GM12878 (cell line): ENCODE measurements at regions not wholly inside any gene's neighbourhood (a gene's known extent, or its start where the extent isn't known, plus 50 kb on each side); places are given as distances from the start of the nearest gene placed in this dataset.

Source experiments
- ATAC-seq: fragments of 200-7000 bp; cut with Tn5 transposase; 3 replicates; pipeline ENCODE4 v1.9.1; 2020; ENCODE audit warnings: mild to moderate bottlenecking, moderate library complexity
- BruUV-seq: library from RNA; stranded (reverse); fragments of 400-500 nt; replicated peaks from 2 replicates; lab custom pipeline; 2021; lab: Mats Ljungman, UMichigan
- CTCF ChIA-PET: fragments of 300-600 bp; sonication (Branson Sonifier 250); formaldehyde crosslinking; extraction: SDS; loops from one replicate; lab custom pipeline; 2021; ENCODE audit warnings: inconsistent platforms; lab: Yijun Ruan, JAX
- POLR2A ChIA-PET: fragments of 350-600 bp; formaldehyde crosslinking; extraction: SDS; loops from one replicate; lab custom pipeline; 2021; ENCODE audit warnings: inconsistent platforms; lab: Charles Lee
- RAD21 ChIA-PET: fragments of 300-600 bp; sonication (Branson Sonifier 250); formaldehyde crosslinking; loops from one replicate; lab custom pipeline; 2023; ENCODE audit warnings: antibody characterized with exemption; ENCODE audit not compliant: unreplicated experiment; lab: Charles Lee
- SMC1A ChIA-PET: fragments of 300-600 bp; sonication (Branson Sonifier 250); formaldehyde crosslinking; loops from one replicate; lab custom pipeline; 2023; ENCODE audit not compliant: unreplicated experiment, uncharacterized antibody; lab: Charles Lee
- DNase-seq: peaks from one replicate; pipeline ENCODE4 v3.0.0-alpha.2; 2011; ENCODE audit warnings: low read depth, low spot score
- FAIRE-seq: peaks from 3 replicates; lab custom pipeline; 2011; peaks lifted over from hg19 to GRCh38; lab: Jason Lieb, UNC
- H2AFZ ChIP-seq: 2 replicates; pipeline ENCODE4 v1.6.0; 2011; ENCODE audit warnings: low read depth, low read length, control low read depth; ENCODE audit not compliant: control insufficient read depth
- H3K27ac ChIP-seq: 2 replicates; pipeline ENCODE4 v1.5.1; 2011; ENCODE audit warnings: control low read depth; ENCODE audit not compliant: control insufficient read depth, insufficient read depth
- H3K27me3 ChIP-seq, 2 experiments: replicated peaks in 1 of 2; 2 replicates each; pipeline versions ENCODE4 v1.6.0 to v1.6.1; 2011; ENCODE audit warnings: low read length in 1 of 2; ENCODE audit not compliant: control insufficient read depth in 2 of 2, insufficient read depth in 2 of 2
- H3K36me3 ChIP-seq, 2 experiments: 2 replicates each; pipeline ENCODE4 v1.5.1; 2011; ENCODE audit warnings: low read length in 1 of 2; ENCODE audit not compliant: control insufficient read depth in 2 of 2, insufficient read depth in 2 of 2
- H3K4me1 ChIP-seq: 2 replicates; pipeline ENCODE4 v1.6.1; 2011; ENCODE audit warnings: mild to moderate bottlenecking, low read length, moderate library complexity, mixed read lengths; ENCODE audit not compliant: control insufficient read depth, insufficient read depth
- H3K4me2 ChIP-seq: 2 replicates; pipeline ENCODE4 v1.6.0; 2011; ENCODE audit warnings: control low read depth; ENCODE audit not compliant: control insufficient read depth, insufficient read depth
- H3K4me3 ChIP-seq: fragments of 200-600 bp; sonication (generic); 2 replicates; pipeline ENCODE4 v1.5.1; 2016
- H3K79me2 ChIP-seq: 2 replicates; pipeline ENCODE4 v1.6.0; 2011; ENCODE audit warnings: low read length; ENCODE audit not compliant: control insufficient read depth, insufficient read depth
- H3K9ac ChIP-seq: 2 replicates; pipeline ENCODE4 v1.8.0; 2011; ENCODE audit warnings: low read length, control low read depth, mixed read lengths; ENCODE audit not compliant: control insufficient read depth, insufficient read depth
- H3K9me3 ChIP-seq: replicated peaks from 3 replicates; pipeline ENCODE4 v1.5.1; 2011; ENCODE audit warnings: mild to moderate bottlenecking, low read length; ENCODE audit not compliant: control insufficient read depth, insufficient read depth
- H4K20me1 ChIP-seq: 2 replicates; pipeline ENCODE4 v1.6.0; 2011; ENCODE audit not compliant: control insufficient read depth, insufficient read depth
- E2F4 ChIP-seq: IDR thresholded peaks from 2 replicates; pipeline ENCODE4 v1.6.1; 2012; ENCODE audit warnings: low read depth, low read length, improper control_type of control experiment
- IKZF1 ChIP-seq: fragments of 450-650 bp; conservative IDR thresholded peaks from 2 replicates; pipeline ENCODE4 v1.6.1; 2017; ENCODE audit warnings: antibody characterized with exemption, mild to moderate bottlenecking
- IKZF2 ChIP-seq, 2 experiments: fragments of 450-650 bp; IDR thresholded peaks; 2 replicates each; pipeline ENCODE4 v1.6.1; 2017; ENCODE audit warnings: mild to moderate bottlenecking in 2 of 2, moderate library complexity in 2 of 2
- IRF3 ChIP-seq: fragments of 450-650 bp; IDR thresholded peaks from 2 replicates; pipeline ENCODE4 v1.6.1; 2014; ENCODE audit warnings: mild to moderate bottlenecking
- IRF5 ChIP-seq: fragments of 450-650 bp; IDR thresholded peaks from 2 replicates; pipeline ENCODE4 v1.6.1; 2017; ENCODE audit warnings: borderline replicate concordance
- KDM1A ChIP-seq: fragments of 200-600 bp; sonication (generic); IDR thresholded peaks from 2 replicates; pipeline ENCODE4 v1.6.1; 2016; ENCODE audit warnings: borderline replicate concordance
- NFYB ChIP-seq: IDR thresholded peaks from 2 replicates; pipeline ENCODE4 v1.6.1; 2011; ENCODE audit warnings: low read depth, mild to moderate bottlenecking, low read length, improper control_type of control experiment, moderate library complexity; ENCODE audit not compliant: insufficient read depth
- NKRF ChIP-seq: fragments of 450-650 bp; conservative IDR thresholded peaks from 2 replicates; pipeline ENCODE4 v1.6.1; 2017; ENCODE audit warnings: mild to moderate bottlenecking, moderate library complexity
- NR2C1 ChIP-seq: fragments of 450-650 bp; IDR thresholded peaks from 2 replicates; pipeline ENCODE4 v1.6.1; 2017; ENCODE audit warnings: antibody characterized with exemption, mild to moderate bottlenecking, moderate library complexity
- POLR2A ChIP-seq: IDR thresholded peaks from 2 replicates; pipeline ENCODE4 v1.6.1; 2011; ENCODE audit warnings: low read depth, mild to moderate bottlenecking, low read length
- SMAD1 ChIP-seq: fragments of 450-650 bp; IDR thresholded peaks from 2 replicates; pipeline ENCODE4 v1.6.1; 2018; ENCODE audit warnings: mild to moderate bottlenecking, low read depth; ENCODE audit not compliant: partially characterized antibody
- SMAD5 ChIP-seq: IDR thresholded peaks from 2 replicates; pipeline ENCODE4 v1.6.1; 2016; ENCODE audit warnings: antibody characterized with exemption, low read depth
- SPI1 ChIP-seq: IDR thresholded peaks from 2 replicates; pipeline ENCODE4 v1.6.1; 2011; ENCODE audit warnings: low read depth, mild to moderate bottlenecking, low read length, moderate library complexity, borderline replicate concordance; ENCODE audit not compliant: insufficient read depth
- YBX1 ChIP-seq: fragments of 450-650 bp; IDR thresholded peaks from 2 replicates; pipeline ENCODE4 v1.6.1; 2016; ENCODE audit warnings: antibody characterized with exemption
- WGBS: methylation state at CpG from one replicate; pipeline ENCODE4 v1.1.6; 2016; ENCODE audit warnings: low lambda C conversion rate; ENCODE audit not compliant: insufficient replicate concordance, insufficient coverage; ENCODE audit errors: missing lambda C conversion rate; 5-methylcytosine and 5-hydroxymethylcytosine counted together
- in situ Hi-C: fragments of 300-500 bp; cut with MboI; formaldehyde crosslinking; loops from 9 replicates; pipeline ENCODE4 v1.14.3; 2018; ENCODE audit warnings: mixed read lengths
- intact Hi-C: fragments of 100-400 bp; cut with micrococcal nuclease; formaldehyde crosslinking; loops from one replicate; pipeline ENCODE4 v1.14.2; 2022; ENCODE audit not compliant: unreplicated experiment

- H4K20me1 ChIP-seq, result no peaks in the 10 kb centered on the region
- no peaks in the 10 kb centered on the region for H3K36me3 ChIP-seq
- H3K4me2 ChIP-seq, result peak overlapping the region; percentile 25; the same call in 1 of the 2 replicates
- POLR2A ChIA-PET, result no interaction called here
- H3K27me3 ChIP-seq, result no peaks in the 10 kb centered on the region
- H3K9me3 ChIP-seq, result no peaks in the 10 kb centered on the region
- FAIRE-seq (no peak), DNase-seq (no peak)
- no TSS peak for BruUV-seq
- CTCF ChIA-PET, result no interaction called here
- SMC1A ChIA-PET, result interaction anchor here (2.0 kb wide), 1 partner anchor 145 kb away, joined by 5 read pairs; no protein-coding TSS in a partner anchor
- H2AFZ ChIP-seq, result peak overlapping the region; percentile 17; the same call in 1 of the 2 replicates
- no peak overlapping the region for H3K9ac ChIP-seq
- H3K4me1 ChIP-seq, result peaks cover 22% of the 10 kb centered on the region
- TF ChIP-seq KDM1A (no peak), SPI1 (peak; percentile 60; the same call in 1 of the 2 replicates)
- TF ChIP-seq, all 136 proteins: peak for 1
- RAD21 ChIA-PET, result no interaction called here
- in situ Hi-C loops, result no loop called here
- H3K79me2 ChIP-seq, result no peaks in the 10 kb centered on the region
- ATAC-seq, result peak; percentile 54
- no peak overlapping the region for H3K27ac ChIP-seq
- intact Hi-C loops, result no loop called here
- 52% methylated on average over 2 of the region's 2 CpGs for WGBS
- no peak overlapping the region for H3K4me3 ChIP-seq
Observed at GRCh38 chr10:91105269-91105668, 115.2 kb upstream of the PCGF5 start.

GRCh38 chr10:91108820-91109219, 111.6 kb upstream of the PCGF5 start:
- H3K79me2 ChIP-seq, result no peaks in the 10 kb centered on the region
- no peak overlapping the region for H3K27ac ChIP-seq
- no peaks in the 10 kb centered on the region for H3K36me3 ChIP-seq
- ChIA-PET RAD21 (no interaction called here), CTCF (no interaction called here), POLR2A (no interaction called here), SMC1A (no interaction called here)
- FAIRE-seq (no peak), DNase-seq (no peak), ATAC-seq (no peak)
- intact Hi-C loops, result no loop called here
- in situ Hi-C loops, result no loop called here
- no peaks in the 10 kb centered on the region for H3K9me3 ChIP-seq
- no peak overlapping the region for H3K4me2 ChIP-seq
- H3K27me3 ChIP-seq, result no peaks in the 10 kb centered on the region
- H3K4me1 ChIP-seq, result peaks cover 17% of the 10 kb centered on the region
- no TSS peak for BruUV-seq
- no peak overlapping the region for H3K9ac ChIP-seq
- H3K4me3 ChIP-seq, result no peak overlapping the region
- no peak overlapping the region for H2AFZ ChIP-seq
- no peaks in the 10 kb centered on the region for H4K20me1 ChIP-seq
- TF ChIP-seq IKZF2 (IDR thresholded peaks at IDR 0.05) (no peak), IKZF1 (no peak), NFYB (no peak), NKRF (no peak), E2F4 (no peak), SMAD1 (no peak), POLR2A (no peak), SMAD5 (no peak), YBX1 (no peak), NR2C1 (no peak), IRF5 (no peak), IRF3 (no peak)
